A673 (cell line): ENCODE measurements at regions not wholly inside any gene's neighbourhood (a gene's known extent, or its start where the extent isn't known, plus 50 kb on each side); places are given as distances from the start of the nearest gene placed in this dataset.

Experiments used
- CTCF ChIP-seq: fragments of 300-800, 200-600 bp; sonication (generic); conservative IDR thresholded peaks from 2 replicates; pipeline ENCODE4 v1.5.1; 2017; ENCODE audit warnings: low read depth, mild to moderate bottlenecking, antibody characterized with exemption, low read length, moderate library complexity, mixed read lengths
- EZH2 ChIP-seq: fragments of 200-600 bp; sonication (generic); IDR thresholded peaks from 2 replicates; pipeline ENCODE4 v1.6.1; 2017; ENCODE audit warnings: borderline replicate concordance, low read depth, mild to moderate bottlenecking, mixed read lengths, antibody characterized with exemption, low read length; ENCODE audit not compliant: poor library complexity, severe bottlenecking

GRCh38 chr13:61884830-61885229, 469.2 kb upstream of the PCDH20 start:
- TF ChIP-seq CTCF (no peak), EZH2 (no peak)
